GM12891 (cell line): ENCODE measurements at regions not wholly inside any gene's neighbourhood (a gene's known extent, or its start where the extent isn't known, plus 50 kb on each side); places are given as distances from the start of the nearest gene placed in this dataset.

Experiments used
- DNase-seq: peaks from one replicate; pipeline ENCODE4 v3.0.0; 2011; ENCODE audit warnings: low spot score; ENCODE audit not compliant: insufficient read length
- FAIRE-seq: peaks from 2 replicates; lab custom pipeline; 2011; peaks lifted over from hg19 to GRCh38; lab: Jason Lieb, UNC
- PAX5 ChIP-seq: IDR thresholded peaks from 2 replicates; pipeline ENCODE4 v1.6.1; 2011; ENCODE audit warnings: low read length, moderate library complexity, mild to moderate bottlenecking; ENCODE audit not compliant: insufficient read depth, severe bottlenecking
- POLR2A ChIP-seq: IDR thresholded peaks from 2 replicates; pipeline ENCODE4 v1.6.1; 2011; ENCODE audit warnings: low read depth, low read length, control low read depth
- POLR2AphosphoS5 ChIP-seq: IDR thresholded peaks from 2 replicates; pipeline ENCODE4 v1.6.1; 2011; ENCODE audit warnings: low read depth, low read length, control low read depth
- POU2F2 ChIP-seq: IDR thresholded peaks from 2 replicates; pipeline ENCODE4 v1.6.1; 2011; ENCODE audit warnings: low read depth, mild to moderate bottlenecking, control low read depth, low read length, moderate library complexity
- SPI1 ChIP-seq: IDR thresholded peaks from 2 replicates; pipeline ENCODE4 v1.6.1; 2011; ENCODE audit warnings: low read depth, low read length, control low read depth
- TAF1 ChIP-seq: IDR thresholded peaks from 2 replicates; pipeline ENCODE4 v1.6.1; 2011; ENCODE audit warnings: low read depth, low read length, control low read depth

GRCh38 chr4:100797356-100797755 is 279.5 kb upstream of the EMCN start:
- DNase-seq (no peak), FAIRE-seq (no peak)
- TF ChIP-seq POLR2AphosphoS5, result no peak
- no peak for TF ChIP-seq TAF1
- TF ChIP-seq POLR2A, result no peak
- no peak for TF ChIP-seq PAX5
- no peak for TF ChIP-seq SPI1

- DNase-seq, result no peak
- TF ChIP-seq SPI1, result no peak
- no peak for TF ChIP-seq POLR2AphosphoS5
- TF ChIP-seq TAF1, result no peak
- no peak for TF ChIP-seq POU2F2
- FAIRE-seq, result no peak
Observed at GRCh38 chr4:100796332-100796731, 278.5 kb upstream of the EMCN start.

- TF ChIP-seq POLR2AphosphoS5, result no peak
- TF ChIP-seq PAX5, result no peak
- TF ChIP-seq POU2F2, result no peak
- no peak for TF ChIP-seq SPI1
- no peak for TF ChIP-seq TAF1
- no peak for TF ChIP-seq POLR2A
- DNase-seq (no peak), FAIRE-seq (no peak)
Observed at GRCh38 chr4:100795581-100795980, 277.8 kb upstream of the EMCN start.

- FAIRE-seq (no peak), DNase-seq (no peak)
- no peak for TF ChIP-seq TAF1
- TF ChIP-seq PAX5, result no peak
- TF ChIP-seq POLR2AphosphoS5, result no peak
- no peak for TF ChIP-seq POLR2A
- TF ChIP-seq POU2F2, result no peak
- TF ChIP-seq SPI1, result no peak
Observed at GRCh38 chr4:100790836-100791615, 273.2 kb upstream of the EMCN start.

- FAIRE-seq (no peak), DNase-seq (no peak)
- TF ChIP-seq POLR2AphosphoS5, result no peak
- no peak for TF ChIP-seq SPI1
Observed at GRCh38 chr4:100789991-100790390, 272.2 kb upstream of the EMCN start.

GRCh38 chr4:100786481-100786880 is 268.7 kb upstream of the EMCN start:
- no peak for DNase-seq
- FAIRE-seq, result no peak
- TF ChIP-seq SPI1 (no peak), POU2F2 (no peak), POLR2A (no peak), TAF1 (no peak), POLR2AphosphoS5 (no peak), PAX5 (no peak)

GRCh38 chr4:100782356-100782755 is 264.5 kb upstream of the EMCN start:
- TF ChIP-seq POLR2AphosphoS5 (no peak), SPI1 (no peak), TAF1 (no peak), POLR2A (no peak), POU2F2 (no peak), PAX5 (no peak)
- no peak for FAIRE-seq
- no peak for DNase-seq

GRCh38 chr4:100781435-100781834 is 263.6 kb upstream of the EMCN start:
- no peak for DNase-seq
- TF ChIP-seq PAX5 (no peak), POLR2A (no peak), SPI1 (no peak)
- no peak for FAIRE-seq

- FAIRE-seq (no peak), DNase-seq (no peak)
- TF ChIP-seq POU2F2 (no peak), POLR2A (no peak), TAF1 (no peak), POLR2AphosphoS5 (no peak), SPI1 (no peak), PAX5 (no peak)
Observed at GRCh38 chr4:100780126-100780525, 262.3 kb upstream of the EMCN start.

- DNase-seq, result no peak
- FAIRE-seq, result no peak
- TF ChIP-seq POLR2A (no peak), TAF1 (no peak), POU2F2 (no peak), POLR2AphosphoS5 (no peak), SPI1 (no peak), PAX5 (no peak)
Observed at GRCh38 chr4:100778431-100778830, 260.6 kb upstream of the EMCN start.

- no peak for TF ChIP-seq POLR2AphosphoS5
- TF ChIP-seq POU2F2, result no peak
- no peak for TF ChIP-seq POLR2A
- no peak for TF ChIP-seq SPI1
- TF ChIP-seq PAX5, result no peak
- TF ChIP-seq TAF1, result no peak
- FAIRE-seq (no peak), DNase-seq (no peak)
Observed at GRCh38 chr4:100762738-100763137, 244.9 kb upstream of the EMCN start.
